SK-N-DZ (cell line): ENCODE measurements at regions not wholly inside any gene's neighbourhood (a gene's known extent, or its start where the extent isn't known, plus 50 kb on each side); places are given as distances from the start of the nearest gene placed in this dataset.
"Not testable (repeated sequence)": the region's sequence is repeated elsewhere in the genome, so short reads cannot be mapped to it uniquely, and the experiment has no call there.

ENCODE experiments used
- DNase-seq: peaks from one replicate; pipeline ENCODE4 v3.0.0-alpha.2; 2015; ENCODE audit warnings: low spot score

GRCh38 chr12:114022081-114022480 is 56.0 kb upstream of the RBM19 start:
- DNase-seq, result not testable (repeated sequence)

GRCh38 chr12:114018669-114019068 is 52.5 kb upstream of the RBM19 start:
- DNase-seq, result no peak
